ENCODE measurements at regions not wholly inside any gene's neighbourhood (a gene's known extent, or its start where the extent isn't known, plus 50 kb on each side); places are given as distances from the start of the nearest gene placed in this dataset.

DNA sequence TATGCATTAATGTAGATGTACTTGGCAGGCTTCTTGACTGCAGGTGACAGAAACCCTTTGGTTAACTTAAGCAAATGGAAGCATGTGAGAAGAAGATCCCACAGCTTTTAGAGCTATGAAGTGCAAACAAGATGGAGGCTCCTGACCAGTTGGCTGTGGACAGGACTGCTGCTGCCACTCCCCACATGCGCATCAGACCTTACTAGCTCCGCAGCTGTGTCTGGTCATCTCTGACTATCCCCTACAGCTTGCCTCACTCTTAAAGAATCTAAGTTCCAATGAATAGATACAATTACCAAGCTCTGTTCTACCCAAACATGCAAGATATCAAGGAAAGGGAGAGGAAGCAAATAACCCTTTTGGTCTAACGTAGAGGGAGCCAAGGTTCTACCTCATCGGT lies 587.6 kb downstream of the DSC3 start:
- DNase-seq (ENCODE audit: low spot score) = no peak
- TF ChIP-seq CTCF (IDR thresholded peaks at IDR 0.05) = no peak
- H3K27ac ChIP-seq = no peak overlapping the region

DNA sequence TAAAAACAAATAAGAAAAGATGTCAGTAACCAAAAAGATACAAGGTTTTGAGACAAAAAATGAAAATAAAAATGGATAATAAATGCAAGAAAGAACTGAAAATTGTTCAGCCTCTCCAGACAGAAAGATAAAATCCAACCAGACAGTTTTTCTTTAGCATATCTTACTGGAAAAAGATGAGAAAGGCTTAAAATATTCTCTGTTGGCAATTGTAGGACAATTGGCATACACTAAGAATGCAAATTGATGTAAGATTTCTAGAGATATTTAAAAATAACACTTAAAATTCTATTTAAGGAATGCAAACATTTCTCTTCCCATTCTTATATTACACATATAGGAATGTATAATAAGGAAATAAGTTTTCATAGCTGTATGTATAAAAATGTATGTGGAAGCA lies 590.6 kb downstream of the DSC3 start:
- Histone ChIP-seq H3K27ac (no peak overlapping the region), H3K4me3 (no peak overlapping the region)
- DNase-seq (ENCODE audit: low spot score) = no peak

More for the DNA sequence above, 587.6 kb downstream of the DSC3 start:
- no peak overlapping the region for H3K4me3 ChIP-seq

GRCh38 chr18:30450927-30451326 lies 591.6 kb downstream of the DSC3 start:
- no peak for DNase-seq (ENCODE audit: low spot score)
- no peak overlapping the region for H3K4me3 ChIP-seq
- TF ChIP-seq CTCF (IDR thresholded peaks at IDR 0.05) = no peak
- no peak overlapping the region for H3K27ac ChIP-seq

More for the DNA sequence above, 590.6 kb downstream of the DSC3 start:
- TF ChIP-seq CTCF (IDR thresholded peaks at IDR 0.05) = no peak

GRCh38 chr18:30446605-30447004 lies 595.9 kb downstream of the DSC3 start:
- Histone ChIP-seq H3K4me3 (no peak overlapping the region), H3K27ac (no peak overlapping the region)
- DNase-seq (ENCODE audit: low spot score) = no peak
- TF ChIP-seq CTCF (IDR thresholded peaks at IDR 0.05) = no peak

DNA sequence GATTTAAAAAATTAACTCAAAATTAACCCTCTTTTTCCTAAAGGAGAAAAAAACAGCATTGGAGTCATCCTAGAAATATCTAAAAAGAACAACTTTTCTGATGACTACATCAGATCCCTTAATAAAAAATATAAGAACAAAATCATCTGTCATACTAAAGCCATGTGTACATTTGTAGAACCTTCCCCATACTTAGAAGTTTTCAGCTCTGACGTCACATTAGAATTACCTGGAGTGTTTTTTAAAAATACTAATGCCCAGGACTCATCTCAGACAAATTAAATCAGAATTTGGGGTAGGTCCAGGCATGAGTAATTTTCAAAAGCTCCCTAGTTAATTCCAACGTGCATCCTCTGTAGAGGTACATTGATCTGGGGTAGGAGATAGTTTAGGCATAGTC lies 598.0 kb downstream of the DSC3 start:
- H3K27ac ChIP-seq = no peak overlapping the region
- TF ChIP-seq CTCF (IDR thresholded peaks at IDR 0.05) = no peak
- no peak overlapping the region for H3K4me3 ChIP-seq

GRCh38 chr18:30440351-30440750 lies 602.2 kb downstream of the DSC3 start:
- H3K4me3 ChIP-seq = no peak overlapping the region
- TF ChIP-seq CTCF (IDR thresholded peaks at IDR 0.05) = no peak
- H3K27ac ChIP-seq = no peak overlapping the region
- DNase-seq (ENCODE audit: low spot score) = no peak

More for the DNA sequence above, 598.0 kb downstream of the DSC3 start:
- DNase-seq (ENCODE audit: low spot score) = no peak

- H3K27ac ChIP-seq = no peak overlapping the region
Measured at GRCh38 chr18:30439174-30439573, 603.4 kb downstream of the DSC3 start.

More at GRCh38 chr18:30439174-30439573, 603.4 kb downstream of the DSC3 start:
- DNase-seq (ENCODE audit: low spot score) = no peak
- TF ChIP-seq CTCF (IDR thresholded peaks at IDR 0.05) = no peak
- no peak overlapping the region for H3K4me3 ChIP-seq
